ENCODE measurements at regions not wholly inside any gene's neighbourhood (a gene's known extent, or its start where the extent isn't known, plus 50 kb on each side); places are given as distances from the start of the nearest gene placed in this dataset.

DNA sequence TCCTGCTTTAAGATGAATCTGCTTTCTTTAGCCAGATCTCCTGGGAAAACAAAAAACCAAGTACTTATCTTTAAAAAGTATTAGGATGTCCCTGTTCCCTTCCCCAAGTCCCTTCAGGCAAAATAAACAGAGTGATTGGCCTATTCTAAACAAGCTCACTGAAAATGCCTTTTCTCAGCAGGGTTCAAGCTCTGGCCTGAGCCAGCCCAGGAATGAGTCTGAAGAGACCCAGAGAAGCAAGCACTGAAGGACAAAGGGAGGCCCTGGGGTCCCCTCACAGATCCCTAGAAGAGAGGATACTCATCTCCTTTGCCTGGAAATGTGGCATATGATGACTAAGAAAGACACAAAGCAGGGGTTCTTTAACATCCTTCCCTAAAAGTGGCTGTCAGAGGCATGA lies 66.8 kb upstream of the MAP1B start:
- H3K9ac ChIP-seq (ENCODE audit: low read length in 2 of 2), result no peak overlapping the region
- H3K36me3 ChIP-seq (ENCODE audit: control insufficient read depth in 2 of 2, insufficient read depth in 2 of 2, low read length in 2 of 2), result no peaks in the 10 kb centered on the region
- no peak overlapping the region for H3K27ac ChIP-seq (ENCODE audit: low read length)
- no peaks in the 10 kb centered on the region for H3K4me1 ChIP-seq (ENCODE audit: control insufficient read depth, insufficient read depth, low read length)
- no peaks in the 10 kb centered on the region for H3K9me3 ChIP-seq (ENCODE audit: control insufficient read depth in 2 of 2, low read length in 2 of 2)
- no peaks in the 10 kb centered on the region for H3K27me3 ChIP-seq (ENCODE audit: control insufficient read depth in 1 of 2, insufficient read depth in 2 of 2, low read length in 2 of 2)
- no peak overlapping the region for H3K4me3 ChIP-seq (ENCODE audit: low read length in 2 of 2)

DNA sequence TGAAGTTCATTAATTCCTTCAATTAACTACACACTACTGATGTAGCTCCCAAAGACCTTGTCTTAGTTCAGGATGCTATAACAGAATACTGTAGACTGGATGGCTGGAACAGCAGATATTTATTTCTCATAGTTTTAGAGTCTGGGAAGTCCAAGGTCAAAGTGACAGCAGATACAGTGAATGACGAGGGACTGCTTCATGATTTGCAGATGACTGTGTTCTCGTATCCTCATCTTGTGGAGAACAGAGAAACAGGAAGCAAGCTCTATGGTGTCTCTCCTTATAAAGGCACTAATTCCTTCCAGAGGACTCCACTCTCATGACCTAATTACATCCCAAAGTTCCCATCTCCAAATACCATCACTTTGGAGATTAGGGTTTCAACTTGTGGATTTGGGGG lies 65.6 kb upstream of the MAP1B start:
- no peaks in the 10 kb centered on the region for H3K9me3 ChIP-seq (ENCODE audit: control insufficient read depth in 2 of 2, low read length in 2 of 2)
- no peaks in the 10 kb centered on the region for H3K4me1 ChIP-seq (ENCODE audit: control insufficient read depth, insufficient read depth, low read length)
- no peaks in the 10 kb centered on the region for H3K36me3 ChIP-seq (ENCODE audit: control insufficient read depth in 2 of 2, insufficient read depth in 2 of 2, low read length in 2 of 2)
- no peak overlapping the region for H3K9ac ChIP-seq (ENCODE audit: low read length in 2 of 2)
- no peak overlapping the region for H3K4me3 ChIP-seq (ENCODE audit: low read length in 2 of 2)
- H3K27ac ChIP-seq (ENCODE audit: low read length), result no peak overlapping the region
- no peaks in the 10 kb centered on the region for H3K27me3 ChIP-seq (ENCODE audit: control insufficient read depth in 1 of 2, insufficient read depth in 2 of 2, low read length in 2 of 2)

DNA sequence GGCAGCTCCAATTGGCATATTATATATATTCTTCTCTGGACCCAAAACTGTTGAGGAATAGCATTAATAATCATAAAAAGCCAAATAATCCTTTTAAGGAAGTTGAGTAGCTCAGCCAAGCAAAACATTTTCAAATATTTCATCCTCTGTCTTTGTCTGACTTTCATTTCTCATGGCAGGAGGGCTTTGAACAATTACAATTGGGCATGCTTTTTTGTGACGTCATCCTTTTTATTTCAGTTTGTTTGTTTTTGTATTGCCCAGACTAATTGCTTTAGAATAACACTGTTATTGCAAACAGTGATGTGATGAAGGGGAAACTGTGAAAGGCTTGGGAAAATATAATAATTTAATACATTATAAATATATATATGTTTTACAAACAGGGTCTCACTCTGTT lies 65.2 kb upstream of the MAP1B start:
- Histone ChIP-seq H3K36me3 (ENCODE audit: control insufficient read depth in 2 of 2, insufficient read depth in 2 of 2, low read length in 2 of 2) (no peaks in the 10 kb centered on the region), H3K4me1 (ENCODE audit: control insufficient read depth, insufficient read depth, low read length) (no peaks in the 10 kb centered on the region)

DNA sequence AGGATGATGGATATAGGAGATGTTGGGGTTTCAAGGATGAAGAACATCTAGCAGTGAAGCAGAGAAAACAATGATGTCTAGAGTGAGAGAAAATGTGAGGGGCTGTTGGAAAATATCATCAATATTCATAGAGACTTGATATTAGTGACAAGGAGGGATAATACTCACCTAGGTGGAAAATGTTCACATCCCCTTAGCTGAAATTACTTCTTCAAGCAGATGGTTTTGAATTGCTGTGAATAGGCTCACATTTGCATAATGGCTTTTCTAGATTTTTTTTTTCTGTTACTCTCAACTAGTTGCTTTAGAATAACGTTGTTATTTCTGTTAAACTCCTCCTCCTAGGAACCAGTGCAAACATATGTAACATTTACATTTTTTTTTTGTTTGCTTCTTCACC lies 61.6 kb upstream of the MAP1B start:
- no peaks in the 10 kb centered on the region for H3K9me3 ChIP-seq (ENCODE audit: control insufficient read depth in 2 of 2, low read length in 2 of 2)
- no peaks in the 10 kb centered on the region for H3K36me3 ChIP-seq (ENCODE audit: control insufficient read depth in 2 of 2, insufficient read depth in 2 of 2, low read length in 2 of 2)
- no peaks in the 10 kb centered on the region for H3K27me3 ChIP-seq (ENCODE audit: control insufficient read depth in 1 of 2, insufficient read depth in 2 of 2, low read length in 2 of 2)
- H3K27ac ChIP-seq (ENCODE audit: low read length), result no peak overlapping the region
- no peak overlapping the region for H3K4me3 ChIP-seq (ENCODE audit: low read length in 2 of 2)
- no peaks in the 10 kb centered on the region for H3K4me1 ChIP-seq (ENCODE audit: control insufficient read depth, insufficient read depth, low read length)
- no peak overlapping the region for H3K9ac ChIP-seq (ENCODE audit: low read length in 2 of 2)

More for the DNA sequence above, 65.2 kb upstream of the MAP1B start:
- Histone ChIP-seq H3K4me3 (ENCODE audit: low read length in 2 of 2) (no peak overlapping the region), H3K27ac (ENCODE audit: low read length) (no peak overlapping the region), H3K27me3 (ENCODE audit: control insufficient read depth in 1 of 2, insufficient read depth in 2 of 2, low read length in 2 of 2) (no peaks in the 10 kb centered on the region), H3K9me3 (ENCODE audit: control insufficient read depth in 2 of 2, low read length in 2 of 2) (no peaks in the 10 kb centered on the region), H3K9ac (ENCODE audit: low read length in 2 of 2) (no peak overlapping the region)

DNA sequence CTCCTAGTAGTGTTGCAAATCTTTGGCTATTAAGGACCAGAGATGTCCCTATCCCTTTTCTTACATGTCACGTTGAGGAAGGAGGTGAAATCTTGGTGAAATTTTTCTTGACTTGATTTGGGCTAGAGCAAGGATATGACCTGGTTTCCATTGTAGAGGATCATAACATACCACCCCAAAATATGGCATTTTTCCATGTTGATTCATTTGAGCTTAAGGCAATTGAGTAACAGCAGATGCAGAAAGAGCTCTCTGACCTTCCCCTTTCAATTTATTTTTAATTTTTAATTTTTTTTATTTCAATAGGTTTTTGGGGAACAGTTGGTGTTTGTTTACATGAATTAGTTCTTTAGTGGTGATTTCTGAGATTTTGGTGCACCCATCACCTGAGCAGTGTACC lies 61.2 kb upstream of the MAP1B start:
- H3K27me3 ChIP-seq (ENCODE audit: control insufficient read depth in 1 of 2, insufficient read depth in 2 of 2, low read length in 2 of 2), result no peaks in the 10 kb centered on the region
- H3K36me3 ChIP-seq (ENCODE audit: control insufficient read depth in 2 of 2, insufficient read depth in 2 of 2, low read length in 2 of 2), result no peaks in the 10 kb centered on the region

DNA sequence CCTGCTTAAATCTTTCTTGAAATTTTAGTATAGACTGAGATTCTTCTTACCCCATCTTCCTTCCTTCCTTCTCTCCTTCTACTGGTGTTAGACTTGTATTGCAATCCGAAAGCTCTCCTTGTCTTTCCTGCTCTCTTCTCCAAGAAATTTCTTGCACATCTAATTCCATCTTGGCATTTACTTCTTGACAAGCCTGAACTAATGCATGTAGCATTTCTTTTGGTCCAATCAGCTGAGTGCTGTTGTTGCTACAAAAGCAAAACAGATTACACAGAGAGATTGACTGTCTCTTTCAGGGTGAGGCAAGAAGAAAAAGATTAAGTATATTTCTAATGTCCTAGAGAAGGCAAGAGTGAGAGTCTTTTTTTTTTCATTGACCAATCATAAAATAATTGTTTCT lies 51.6 kb upstream of the MAP1B start:
- H3K27ac ChIP-seq (ENCODE audit: low read length), result no peak overlapping the region
- no peak overlapping the region for H3K4me3 ChIP-seq (ENCODE audit: low read length in 2 of 2)
- no peaks in the 10 kb centered on the region for H3K4me1 ChIP-seq (ENCODE audit: control insufficient read depth, insufficient read depth, low read length)
- H3K9ac ChIP-seq (ENCODE audit: low read length in 2 of 2), result no peak overlapping the region
- H3K36me3 ChIP-seq (ENCODE audit: control insufficient read depth in 2 of 2, insufficient read depth in 2 of 2, low read length in 2 of 2), result no peaks in the 10 kb centered on the region
- H3K27me3 ChIP-seq (ENCODE audit: control insufficient read depth in 1 of 2, insufficient read depth in 2 of 2, low read length in 2 of 2), result peaks cover 0 to 3% of the 10 kb centered on the region in 2 donors
- H3K9me3 ChIP-seq (ENCODE audit: control insufficient read depth in 2 of 2, low read length in 2 of 2), result no peaks in the 10 kb centered on the region

More for the DNA sequence above, 61.2 kb upstream of the MAP1B start:
- Histone ChIP-seq H3K9ac (ENCODE audit: low read length in 2 of 2) (no peak overlapping the region), H3K4me1 (ENCODE audit: control insufficient read depth, insufficient read depth, low read length) (no peaks in the 10 kb centered on the region), H3K4me3 (ENCODE audit: low read length in 2 of 2) (no peak overlapping the region), H3K27ac (ENCODE audit: low read length) (no peak overlapping the region), H3K9me3 (ENCODE audit: control insufficient read depth in 2 of 2, low read length in 2 of 2) (no peaks in the 10 kb centered on the region)
